LNCaP clone FGC (cell line): ENCODE measurements at regions not wholly inside any gene's neighbourhood (a gene's known extent, or its start where the extent isn't known, plus 50 kb on each side); places are given as distances from the start of the nearest gene placed in this dataset.

Experiments
- DNase-seq: peaks from one replicate; pipeline ENCODE4 v3.0.0-alpha.2; 2011; ENCODE audit warnings: low read depth
- H3K4me3 ChIP-seq: 2 replicates; pipeline ENCODE4 v1.5.1; 2011; ENCODE audit warnings: mild to moderate bottlenecking, low read depth, low read length, control low read depth
- TF ChIP-seq, protein P1 (sequence below): IDR thresholded peaks from 2 replicates; pipeline ENCODE4 v1.5.1; 2012; ENCODE audit warnings: mild to moderate bottlenecking; ENCODE audit not compliant: control insufficient read depth, insufficient read depth; ENCODE audit errors: extremely low read depth

DNA sequence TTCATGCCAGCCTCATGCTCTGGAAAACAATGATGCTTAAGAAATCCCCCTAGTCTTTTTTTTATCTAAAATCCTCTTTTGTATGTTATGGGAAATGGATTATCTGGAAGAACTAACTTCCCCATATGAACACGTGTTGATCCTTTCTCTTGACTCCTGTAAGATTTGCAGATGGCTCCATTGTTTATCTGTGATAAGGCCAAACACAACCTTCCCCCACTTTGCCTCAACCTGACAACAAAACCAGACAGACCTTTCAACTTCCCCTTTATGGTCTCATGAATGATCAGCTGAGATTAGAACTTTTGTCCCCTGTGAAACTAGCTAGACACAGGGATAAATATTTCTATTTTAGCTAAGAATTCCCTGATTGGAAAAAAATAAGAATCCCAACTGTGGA is 828.0 kb upstream of the CDH2 start:
- no peak for DNase-seq
- H3K4me3 ChIP-seq = no peak overlapping the region
- TF ChIP-seq, protein P1, sequence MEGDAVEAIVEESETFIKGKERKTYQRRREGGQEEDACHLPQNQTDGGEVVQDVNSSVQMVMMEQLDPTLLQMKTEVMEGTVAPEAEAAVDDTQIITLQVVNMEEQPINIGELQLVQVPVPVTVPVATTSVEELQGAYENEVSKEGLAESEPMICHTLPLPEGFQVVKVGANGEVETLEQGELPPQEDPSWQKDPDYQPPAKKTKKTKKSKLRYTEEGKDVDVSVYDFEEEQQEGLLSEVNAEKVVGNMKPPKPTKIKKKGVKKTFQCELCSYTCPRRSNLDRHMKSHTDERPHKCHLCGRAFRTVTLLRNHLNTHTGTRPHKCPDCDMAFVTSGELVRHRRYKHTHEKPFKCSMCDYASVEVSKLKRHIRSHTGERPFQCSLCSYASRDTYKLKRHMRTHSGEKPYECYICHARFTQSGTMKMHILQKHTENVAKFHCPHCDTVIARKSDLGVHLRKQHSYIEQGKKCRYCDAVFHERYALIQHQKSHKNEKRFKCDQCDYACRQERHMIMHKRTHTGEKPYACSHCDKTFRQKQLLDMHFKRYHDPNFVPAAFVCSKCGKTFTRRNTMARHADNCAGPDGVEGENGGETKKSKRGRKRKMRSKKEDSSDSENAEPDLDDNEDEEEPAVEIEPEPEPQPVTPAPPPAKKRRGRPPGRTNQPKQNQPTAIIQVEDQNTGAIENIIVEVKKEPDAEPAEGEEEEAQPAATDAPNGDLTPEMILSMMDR = no peak

- TF ChIP-seq, protein P1 = no peak
- peak; percentile 56 for DNase-seq
- no peak overlapping the region for H3K4me3 ChIP-seq
Measured at GRCh38 chr18:29003194-29003593, 826.3 kb upstream of the CDH2 start.

DNA sequence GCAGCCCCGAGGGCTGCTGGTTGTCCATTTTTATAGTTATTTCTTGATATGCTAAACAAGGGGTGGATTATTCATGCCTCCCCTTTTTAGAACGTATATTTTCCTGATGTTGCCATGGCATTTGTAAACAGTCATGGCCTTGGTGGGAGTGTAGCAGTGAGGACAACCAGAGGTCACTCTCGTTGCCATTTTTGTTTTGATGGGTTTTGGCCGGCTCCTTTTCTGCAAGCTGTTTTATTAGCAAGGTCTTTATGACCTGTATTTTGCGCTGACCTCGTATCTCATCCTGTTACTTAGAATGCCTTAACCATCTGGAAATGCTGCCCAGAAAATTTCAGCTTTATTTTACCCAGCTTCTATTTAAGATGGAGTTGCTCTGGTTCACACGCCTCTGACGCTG is 825.8 kb upstream of the CDH2 start:
- no peak for DNase-seq
- TF ChIP-seq, protein P1 = no peak
- H3K4me3 ChIP-seq = no peak overlapping the region

- DNase-seq = no peak
- H3K4me3 ChIP-seq = no peak overlapping the region
- TF ChIP-seq, protein P1 = no peak
Measured at GRCh38 chr18:28999726-29000125, 822.8 kb upstream of the CDH2 start.

DNA sequence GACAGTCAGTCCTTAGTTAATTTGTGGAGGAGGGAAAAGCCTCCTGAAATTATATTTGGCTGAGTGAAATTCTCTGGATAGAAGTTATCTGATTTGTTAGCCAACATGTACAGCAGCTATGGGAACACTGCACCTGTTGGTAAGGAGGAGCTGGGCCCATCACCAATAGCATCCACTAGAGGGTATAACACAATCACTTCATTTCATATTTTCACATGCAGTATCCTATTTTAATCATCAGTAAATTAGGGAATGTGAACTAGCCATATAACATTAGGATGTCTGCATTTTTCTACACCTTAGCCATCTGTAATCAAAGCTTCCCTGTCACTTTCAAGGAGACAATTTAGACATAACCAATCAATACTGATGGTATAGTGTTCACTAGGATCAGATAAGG is 818.4 kb upstream of the CDH2 start:
- TF ChIP-seq, protein P1 = peak; percentile 20; the same call in 1 of the 2 replicates
- no peak for DNase-seq

GRCh38 chr18:28984731-28985130 is 807.8 kb upstream of the CDH2 start:
- TF ChIP-seq, protein P1 = no peak
- DNase-seq = no peak
- no peak overlapping the region for H3K4me3 ChIP-seq

More for the DNA sequence above, 818.4 kb upstream of the CDH2 start:
- H3K4me3 ChIP-seq = no peak overlapping the region

DNA sequence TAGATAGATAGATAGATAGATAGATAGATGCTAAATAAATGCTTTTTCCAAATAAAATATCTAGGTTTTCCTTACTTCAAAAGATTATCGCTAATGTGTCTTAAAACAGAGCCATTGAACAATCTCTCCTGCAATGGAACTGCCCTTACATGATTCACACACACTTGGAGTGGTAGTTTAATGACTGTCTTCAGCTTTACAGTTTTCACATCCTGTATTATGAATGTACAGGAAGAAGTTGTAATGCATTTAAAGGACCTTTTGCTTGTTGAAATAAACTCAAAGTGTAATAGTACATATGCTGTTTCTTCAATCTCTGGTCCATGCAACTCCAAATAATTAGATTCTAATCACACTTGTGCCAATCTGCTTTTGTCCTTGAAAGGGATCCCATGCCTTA is 797.6 kb upstream of the CDH2 start:
- TF ChIP-seq, protein P1 = no peak
- DNase-seq = no peak

More for the DNA sequence above, 797.6 kb upstream of the CDH2 start:
- no peak overlapping the region for H3K4me3 ChIP-seq
